OCI-LY3 (cell line): ENCODE measurements at regions not wholly inside any gene's neighbourhood (a gene's known extent, or its start where the extent isn't known, plus 50 kb on each side); places are given as distances from the start of the nearest gene placed in this dataset.

ENCODE experiments used
- H2AFZ ChIP-seq: fragments of 200-600, 300-600 bp; shearing (Covaris generic); 2 replicates; pipeline ENCODE4 v1.6.0; 2014; ENCODE audit warnings: antibody characterized with exemption, low read depth, low read length
- H3K27ac ChIP-seq: fragments of 200-600, 300-600 bp; sonication (generic); 2 replicates; pipeline ENCODE4 v1.5.1; 2014; ENCODE audit warnings: mild to moderate bottlenecking, low read length, moderate library complexity, mixed read lengths
- H3K27me3 ChIP-seq: fragments of 200-600, 300-600 bp; sonication (generic); 2 replicates; pipeline ENCODE4 v1.6.1; 2014; ENCODE audit warnings: low read depth, low read length, mixed read lengths
- H3K36me3 ChIP-seq: fragments of 200-600, 300-600 bp; sonication (generic); replicated peaks from 2 replicates; pipeline ENCODE3; 2014; ENCODE audit warnings: low read depth, low read length, mixed read lengths
- H3K4me1 ChIP-seq: fragments of 300-600, 200-600 bp; sonication (generic); 2 replicates; pipeline ENCODE4 v1.6.1; 2014; ENCODE audit warnings: low read length, mixed read lengths
- H3K4me2 ChIP-seq: fragments of 200-600, 300-600 bp; sonication (generic); 2 replicates; pipeline ENCODE4 v1.6.1; 2014; ENCODE audit warnings: low read length, mixed read lengths
- H3K4me3 ChIP-seq: fragments of 300-600, 200-600 bp; sonication (generic); 2 replicates; pipeline ENCODE4 v1.5.1; 2014; ENCODE audit warnings: antibody characterized with exemption, mild to moderate bottlenecking, low read length, moderate library complexity
- H3K79me2 ChIP-seq: fragments of 300-600, 200-600 bp; shearing (Covaris generic); 2 replicates; pipeline ENCODE4 v1.6.1; 2014; ENCODE audit warnings: mild to moderate bottlenecking, low read length, mixed read lengths
- H3K9ac ChIP-seq: fragments of 300-600, 200-600 bp; shearing (Covaris generic); 2 replicates; pipeline ENCODE4 v1.6.0; 2014; ENCODE audit warnings: mild to moderate bottlenecking, low read length, moderate library complexity
- H3K9me3 ChIP-seq: fragments of 200-600, 300-600 bp; shearing (Covaris generic); 2 replicates; pipeline ENCODE4 v1.6.1; 2014; ENCODE audit warnings: low read length, mixed read lengths; ENCODE audit not compliant: insufficient read depth
- H4K20me1 ChIP-seq: fragments of 200-600, 300-600 bp; sonication (generic); 2 replicates; pipeline ENCODE4 v1.6.1; 2016; ENCODE audit warnings: low read length, mixed read lengths; ENCODE audit not compliant: insufficient read depth
- EZH2phosphoT487 ChIP-seq: fragments of 200-600 bp; shearing (Covaris generic); IDR thresholded peaks from 2 replicates; pipeline ENCODE4 v1.6.1; 2018; ENCODE audit warnings: antibody characterized with exemption, mixed run types, low read depth
- TF ChIP-seq, protein P1 (sequence below): fragments of 200-600, 300-600 bp; sonication (generic); IDR thresholded peaks from 2 replicates; pipeline ENCODE4 v1.5.1; 2014; ENCODE audit warnings: antibody characterized with exemption, low read length, low read depth

DNA sequence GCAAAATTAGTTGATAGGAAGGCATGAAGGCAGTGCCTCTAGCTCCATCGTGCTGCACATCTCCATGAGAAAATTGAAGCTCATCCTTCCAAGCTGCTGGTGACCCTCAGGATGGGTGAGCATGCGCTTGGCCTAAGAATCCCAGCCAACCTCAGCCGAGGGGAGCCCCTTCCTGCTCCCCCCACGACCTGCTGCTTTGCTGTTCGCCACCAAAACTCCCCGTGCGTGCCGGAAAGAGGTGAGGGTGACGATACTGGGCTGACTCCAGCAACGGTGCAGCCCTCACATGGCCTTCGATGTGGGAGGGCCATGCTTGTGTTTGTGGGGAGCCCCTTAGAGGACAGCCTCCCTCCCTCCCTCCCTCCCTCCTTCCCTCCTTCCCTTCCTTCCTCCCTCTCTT lies 660.9 kb downstream of the BRD1 start:
- no peak overlapping the region for H3K4me3 ChIP-seq
- H3K27ac ChIP-seq, result no peak overlapping the region
- no peaks in the 10 kb centered on the region for H3K9me3 ChIP-seq
- no peaks in the 10 kb centered on the region for H3K4me1 ChIP-seq
- no peak overlapping the region for H3K4me2 ChIP-seq
- H3K79me2 ChIP-seq, result no peaks in the 10 kb centered on the region
- no peak overlapping the region for H2AFZ ChIP-seq
- H3K9ac ChIP-seq, result no peak overlapping the region
- H4K20me1 ChIP-seq, result no peaks in the 10 kb centered on the region
- TF ChIP-seq, protein P1, sequence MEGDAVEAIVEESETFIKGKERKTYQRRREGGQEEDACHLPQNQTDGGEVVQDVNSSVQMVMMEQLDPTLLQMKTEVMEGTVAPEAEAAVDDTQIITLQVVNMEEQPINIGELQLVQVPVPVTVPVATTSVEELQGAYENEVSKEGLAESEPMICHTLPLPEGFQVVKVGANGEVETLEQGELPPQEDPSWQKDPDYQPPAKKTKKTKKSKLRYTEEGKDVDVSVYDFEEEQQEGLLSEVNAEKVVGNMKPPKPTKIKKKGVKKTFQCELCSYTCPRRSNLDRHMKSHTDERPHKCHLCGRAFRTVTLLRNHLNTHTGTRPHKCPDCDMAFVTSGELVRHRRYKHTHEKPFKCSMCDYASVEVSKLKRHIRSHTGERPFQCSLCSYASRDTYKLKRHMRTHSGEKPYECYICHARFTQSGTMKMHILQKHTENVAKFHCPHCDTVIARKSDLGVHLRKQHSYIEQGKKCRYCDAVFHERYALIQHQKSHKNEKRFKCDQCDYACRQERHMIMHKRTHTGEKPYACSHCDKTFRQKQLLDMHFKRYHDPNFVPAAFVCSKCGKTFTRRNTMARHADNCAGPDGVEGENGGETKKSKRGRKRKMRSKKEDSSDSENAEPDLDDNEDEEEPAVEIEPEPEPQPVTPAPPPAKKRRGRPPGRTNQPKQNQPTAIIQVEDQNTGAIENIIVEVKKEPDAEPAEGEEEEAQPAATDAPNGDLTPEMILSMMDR, result no peak
- TF ChIP-seq EZH2phosphoT487, result no peak
- H3K27me3 ChIP-seq, result no peaks in the 10 kb centered on the region
- H3K36me3 ChIP-seq, result no peaks in the 10 kb centered on the region

DNA sequence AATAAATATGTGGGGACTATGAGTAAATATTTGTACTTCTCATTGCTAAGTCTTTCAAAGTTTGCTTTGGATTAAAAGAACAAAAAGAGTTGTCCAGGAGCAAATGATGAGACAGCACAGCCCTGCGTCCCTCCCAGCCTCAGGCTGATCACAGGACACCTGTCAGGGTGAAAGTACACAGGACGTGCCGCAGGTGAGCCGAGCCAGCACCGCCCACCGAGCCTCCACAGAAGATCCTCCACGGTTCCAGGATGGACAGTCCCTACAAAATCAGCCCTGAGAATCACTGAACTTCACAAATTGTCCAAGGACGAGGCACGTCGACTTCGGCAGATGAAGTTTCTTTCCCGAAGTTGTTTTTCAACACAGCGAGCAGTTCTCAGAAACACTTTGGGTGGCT lies 661.5 kb downstream of the BRD1 start:
- Histone ChIP-seq H3K79me2 (no peaks in the 10 kb centered on the region), H3K4me3 (no peak overlapping the region), H4K20me1 (no peaks in the 10 kb centered on the region), H3K9ac (no peak overlapping the region), H2AFZ (no peak overlapping the region), H3K27me3 (no peaks in the 10 kb centered on the region), H3K4me2 (no peak overlapping the region), H3K27ac (no peak overlapping the region), H3K9me3 (no peaks in the 10 kb centered on the region), H3K36me3 (no peaks in the 10 kb centered on the region), H3K4me1 (no peaks in the 10 kb centered on the region)
- TF ChIP-seq, protein P1, result no peak
- no peak for TF ChIP-seq EZH2phosphoT487

DNA sequence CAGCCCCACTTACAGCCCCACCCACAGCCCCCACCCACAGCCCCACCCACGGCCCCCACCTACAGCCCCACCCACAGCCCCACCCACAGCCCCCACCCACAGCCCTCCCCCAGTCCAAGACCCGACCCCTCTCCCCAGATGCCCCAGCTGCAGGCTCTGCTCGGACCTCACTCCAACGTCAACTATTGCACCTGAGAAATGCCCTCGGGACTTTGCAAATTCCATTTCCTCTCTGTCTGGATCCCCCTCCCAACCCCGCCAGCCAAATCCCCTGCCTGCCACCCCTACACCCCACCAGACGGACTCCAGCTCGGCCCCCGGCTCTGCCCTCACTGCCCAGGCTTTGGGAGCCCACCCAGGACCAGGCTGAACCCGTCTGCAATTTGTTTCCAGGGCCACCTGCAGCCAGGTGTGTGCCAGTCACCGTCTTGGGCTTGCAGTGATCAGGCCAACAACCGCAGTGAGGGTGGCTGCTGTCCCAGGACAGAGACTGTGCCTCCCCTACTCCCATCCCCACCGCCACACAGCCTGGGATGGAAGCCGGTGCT lies 662.8 kb downstream of the BRD1 start:
- TF ChIP-seq, protein P1, result no peak
- no peak for TF ChIP-seq EZH2phosphoT487
- H3K36me3 ChIP-seq, result no peaks in the 10 kb centered on the region
- H3K79me2 ChIP-seq, result no peaks in the 10 kb centered on the region
- H2AFZ ChIP-seq, result no peak overlapping the region
- H3K4me1 ChIP-seq, result no peaks in the 10 kb centered on the region
- H3K4me2 ChIP-seq, result no peak overlapping the region
- H3K9ac ChIP-seq, result no peak overlapping the region
- H3K9me3 ChIP-seq, result no peaks in the 10 kb centered on the region
- no peaks in the 10 kb centered on the region for H4K20me1 ChIP-seq
- no peak overlapping the region for H3K4me3 ChIP-seq
- no peak overlapping the region for H3K27ac ChIP-seq
- H3K27me3 ChIP-seq, result no peaks in the 10 kb centered on the region

DNA sequence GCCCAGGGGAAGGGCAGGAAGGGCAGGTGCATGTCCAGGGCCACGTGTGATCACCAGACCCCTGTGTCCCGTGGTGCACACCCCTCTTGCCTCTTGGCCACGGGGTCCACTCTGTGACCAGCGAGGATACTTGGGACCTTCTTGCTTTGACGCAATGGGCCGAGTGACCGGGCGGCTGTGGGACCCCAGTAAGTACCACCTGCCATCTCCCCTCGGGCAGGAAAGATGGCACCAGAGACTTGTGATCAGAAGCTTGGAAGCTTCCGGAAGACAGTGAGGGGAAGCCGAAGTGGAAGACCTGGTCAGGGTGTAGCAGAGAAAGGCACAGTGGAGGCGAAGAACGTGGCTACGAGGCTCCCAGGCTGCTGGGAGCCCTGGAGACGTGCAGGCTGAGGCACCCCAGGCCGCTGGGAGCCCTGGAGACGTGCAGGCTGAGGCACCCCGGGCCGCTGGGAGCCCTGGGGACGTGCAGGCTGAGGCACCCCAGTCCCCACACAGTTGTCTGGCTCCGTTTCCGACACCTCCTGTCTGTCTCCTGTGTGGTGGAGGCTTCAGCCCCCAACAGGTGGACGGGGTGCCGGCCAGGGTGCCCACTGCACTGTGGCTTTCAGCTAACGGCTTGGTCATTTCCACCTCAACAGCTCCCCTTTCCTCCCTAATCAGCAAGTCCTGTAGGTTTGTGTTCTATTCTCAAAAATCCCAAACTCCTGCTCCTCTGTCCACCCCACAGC lies 663.5 kb downstream of the BRD1 start:
- TF ChIP-seq EZH2phosphoT487, result no peak
- TF ChIP-seq, protein P1, result no peak
- no peaks in the 10 kb centered on the region for H3K27me3 ChIP-seq
- no peaks in the 10 kb centered on the region for H3K9me3 ChIP-seq
- H4K20me1 ChIP-seq, result no peaks in the 10 kb centered on the region
- no peaks in the 10 kb centered on the region for H3K4me1 ChIP-seq
- no peaks in the 10 kb centered on the region for H3K36me3 ChIP-seq
- no peak overlapping the region for H3K9ac ChIP-seq
- H3K79me2 ChIP-seq, result no peaks in the 10 kb centered on the region
- no peak overlapping the region for H3K4me3 ChIP-seq
- H3K4me2 ChIP-seq, result no peak overlapping the region
- H3K27ac ChIP-seq, result no peak overlapping the region
- no peak overlapping the region for H2AFZ ChIP-seq
